HG03039 (cell line): ENCODE measurements at regions not wholly inside any gene's neighbourhood (a gene's known extent, or its start where the extent isn't known, plus 50 kb on each side); places are given as distances from the start of the nearest gene placed in this dataset.

Experiments used
- ATAC-seq: cut with Tn5 transposase; IDR thresholded peaks from one replicate; pipeline ENCODE4 v1.9.1; 2021; ENCODE audit warnings: mild to moderate bottlenecking, moderate library complexity; ENCODE audit not compliant: unreplicated experiment

DNA sequence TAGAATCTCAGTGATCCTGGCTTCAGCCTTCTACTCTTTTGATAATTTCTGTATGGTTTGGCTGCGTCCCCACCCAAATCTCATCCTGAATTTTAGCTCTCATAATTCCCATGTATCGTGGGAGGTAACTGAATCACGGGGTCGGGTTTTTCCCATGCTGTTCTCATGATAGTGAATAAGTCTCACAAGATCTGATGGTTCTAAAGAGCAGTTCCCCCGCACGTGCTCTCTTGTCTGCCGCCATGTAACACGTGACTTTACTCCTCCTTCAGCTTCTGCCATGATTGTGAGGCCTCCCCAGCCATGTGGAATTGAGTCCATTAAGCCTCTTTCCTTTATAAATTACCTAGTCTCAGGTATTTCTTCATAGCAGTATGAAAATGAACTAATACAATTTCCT is 507.2 kb downstream of the CDH26 start:
- ATAC-seq, result no peak

DNA sequence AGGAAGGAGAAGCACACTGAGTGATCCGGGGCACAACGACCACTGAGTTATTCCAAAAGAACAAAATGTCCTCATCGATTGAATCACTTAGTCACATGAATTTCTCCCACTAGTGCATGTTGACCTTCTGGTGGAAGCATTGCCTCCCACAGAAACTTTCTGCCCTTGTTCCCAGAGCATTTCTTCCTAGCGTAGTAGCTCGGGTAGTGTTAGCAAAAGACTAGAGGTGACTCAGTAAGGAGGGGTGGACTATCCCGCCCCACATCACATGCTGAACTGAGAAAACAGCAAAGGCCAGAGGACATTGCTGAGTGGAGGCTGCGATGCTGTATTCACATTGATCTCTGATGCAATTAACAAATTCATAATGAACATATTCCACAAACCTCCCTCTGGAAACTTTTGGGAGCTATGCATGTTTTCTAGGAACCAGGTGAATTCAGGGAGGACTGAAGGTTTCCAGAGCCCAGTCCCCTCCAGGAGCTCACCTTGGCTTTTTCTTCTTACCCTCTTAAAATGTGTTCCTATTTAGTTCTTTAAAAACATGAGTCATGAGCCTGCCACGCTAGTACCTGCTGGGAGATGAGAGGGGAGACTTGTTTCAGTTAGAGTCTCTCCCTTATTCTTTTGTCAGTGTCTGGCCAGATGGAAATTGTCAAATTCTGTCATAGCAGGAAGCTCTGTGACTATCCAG is 507.9 kb downstream of the CDH26 start:
- no peak for ATAC-seq

DNA sequence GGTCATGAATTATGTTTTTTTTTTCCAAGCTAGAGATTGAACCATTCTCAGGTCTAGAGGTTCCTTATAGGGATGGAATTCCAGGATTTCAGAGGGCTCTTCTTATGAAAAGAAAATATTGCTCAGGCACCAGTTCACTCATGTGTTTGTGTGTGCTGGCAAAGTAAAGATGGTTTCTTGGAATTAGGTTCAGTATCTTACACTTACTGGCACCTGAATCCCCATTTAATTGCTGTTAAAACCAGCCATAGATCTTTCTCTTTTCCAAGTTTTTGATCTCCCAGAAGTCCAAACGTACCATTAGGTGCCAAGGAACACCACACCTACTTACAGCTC is 508.4 kb downstream of the CDH26 start:
- ATAC-seq, result no peak

DNA sequence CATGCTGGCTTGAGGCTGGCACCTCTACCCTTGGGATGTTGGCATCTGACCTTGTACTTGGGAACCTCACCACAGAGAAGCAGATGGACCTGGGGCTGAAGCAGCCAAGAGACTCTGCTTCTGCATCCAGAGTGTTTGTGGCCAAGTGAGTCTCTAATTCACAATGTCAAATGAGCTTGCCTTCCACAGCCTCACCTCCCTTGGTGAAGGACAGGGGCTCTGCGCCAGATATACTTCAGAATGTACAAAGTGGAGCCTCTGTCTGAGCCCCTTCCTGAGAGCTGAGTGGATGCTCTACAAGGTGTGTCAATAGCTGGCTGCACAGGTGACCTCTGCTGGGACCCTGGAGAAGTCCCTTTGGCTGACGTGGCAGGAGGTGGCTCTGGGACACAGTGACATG is 508.9 kb downstream of the CDH26 start:
- no peak for ATAC-seq

DNA sequence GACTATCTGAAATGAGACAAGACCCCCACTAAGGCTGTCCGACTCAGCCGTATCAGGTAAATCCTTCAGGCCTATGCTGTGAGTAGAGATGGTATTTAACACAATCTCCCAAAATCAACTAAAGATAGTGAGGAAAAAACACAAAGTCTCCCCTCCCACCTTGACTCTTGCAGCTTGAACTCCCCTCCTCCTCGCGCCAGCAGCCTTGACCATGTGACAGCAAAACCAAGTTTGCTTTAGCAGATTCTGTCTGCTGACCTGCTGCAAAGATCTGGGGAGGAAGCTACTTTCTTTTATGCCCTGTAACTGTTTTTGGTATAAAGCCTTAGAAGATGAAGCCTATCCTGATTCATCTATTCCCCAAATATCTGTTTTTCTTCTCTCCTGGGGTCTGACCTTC is 509.5 kb downstream of the CDH26 start:
- no peak for ATAC-seq

DNA sequence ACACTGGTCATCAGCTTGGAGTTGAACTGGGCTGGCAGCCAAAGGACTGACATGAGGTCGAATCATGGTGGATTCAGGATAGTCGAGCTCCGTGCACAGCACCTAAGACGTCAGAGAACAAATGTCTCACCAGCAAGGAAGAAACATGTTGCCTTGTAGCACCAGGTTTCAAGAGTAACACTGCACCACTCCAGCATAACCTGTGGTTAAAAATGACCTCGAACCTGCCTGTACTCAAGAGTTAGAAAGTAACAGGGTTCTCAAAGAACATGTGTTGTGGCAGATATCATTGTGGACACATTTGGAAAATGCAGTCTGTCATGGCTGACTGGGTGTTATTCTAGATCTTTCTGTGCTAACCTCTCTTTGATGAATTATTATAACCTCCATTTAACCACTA is 511.6 kb downstream of the CDH26 start:
- ATAC-seq, result no peak

DNA sequence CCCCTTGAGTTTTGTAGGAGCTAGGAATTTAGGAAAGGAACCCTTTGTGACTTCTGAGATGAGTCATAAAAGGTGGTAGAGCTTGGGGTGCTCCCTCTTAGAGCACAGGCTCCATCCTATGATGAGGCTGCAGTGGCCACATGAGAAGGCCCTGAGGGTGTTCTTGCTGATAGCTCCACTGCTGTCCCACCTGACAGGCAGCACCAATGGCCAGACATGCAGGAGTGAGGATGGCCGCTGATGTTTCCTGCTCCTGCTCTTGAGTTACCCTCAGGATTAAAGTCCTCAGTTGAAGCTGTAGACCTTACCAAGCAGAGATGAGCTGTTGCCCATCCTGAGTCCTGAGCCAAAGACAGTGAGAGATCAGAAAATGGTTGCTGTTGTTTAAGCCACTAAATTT is 512.1 kb downstream of the CDH26 start:
- no peak for ATAC-seq

DNA sequence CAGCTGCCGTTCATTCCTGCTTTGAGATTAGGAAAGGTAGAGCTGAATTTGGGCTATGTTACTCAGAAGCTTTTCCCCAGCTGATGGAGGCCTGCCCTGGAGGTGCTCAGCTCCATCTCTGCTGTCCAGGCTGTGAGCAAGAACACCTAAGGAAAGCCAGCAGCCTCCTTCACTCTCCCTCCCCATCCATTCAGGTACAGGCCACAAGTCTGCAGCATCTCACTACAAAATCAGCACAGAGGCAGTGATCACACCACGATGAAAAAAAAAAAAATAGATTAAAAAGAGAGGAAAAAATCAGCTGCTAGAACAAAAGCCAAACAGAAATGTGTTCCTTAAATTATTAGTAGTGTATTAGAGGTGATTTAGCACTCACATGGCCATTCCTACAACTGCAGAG is 515.0 kb downstream of the CDH26 start:
- no peak for ATAC-seq

DNA sequence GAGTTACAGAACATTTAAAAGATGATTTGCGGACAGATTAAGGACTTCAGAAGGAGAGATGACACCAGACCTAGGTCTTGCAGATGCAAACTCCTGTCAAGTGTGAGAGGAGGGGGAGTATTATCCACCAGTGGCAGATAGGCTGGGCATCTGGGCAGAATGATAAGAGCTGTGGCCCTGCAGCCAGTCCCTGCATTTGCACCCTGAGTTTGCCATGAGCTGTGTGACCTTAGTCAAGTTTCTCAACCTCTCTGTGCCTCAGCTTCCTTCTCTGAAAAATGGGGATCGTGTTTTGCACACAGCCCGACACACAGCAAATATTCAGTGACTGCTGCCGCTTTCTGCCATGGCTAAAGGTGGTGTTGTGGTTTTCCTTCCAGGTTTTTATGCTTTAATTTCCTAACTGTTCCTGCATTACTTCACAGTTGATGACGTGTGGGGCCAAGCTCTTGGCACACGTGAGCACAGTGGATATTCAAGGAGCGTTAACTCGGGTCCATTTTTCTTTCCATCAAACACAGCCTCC is 516.2 kb downstream of the CDH26 start:
- no peak for ATAC-seq

DNA sequence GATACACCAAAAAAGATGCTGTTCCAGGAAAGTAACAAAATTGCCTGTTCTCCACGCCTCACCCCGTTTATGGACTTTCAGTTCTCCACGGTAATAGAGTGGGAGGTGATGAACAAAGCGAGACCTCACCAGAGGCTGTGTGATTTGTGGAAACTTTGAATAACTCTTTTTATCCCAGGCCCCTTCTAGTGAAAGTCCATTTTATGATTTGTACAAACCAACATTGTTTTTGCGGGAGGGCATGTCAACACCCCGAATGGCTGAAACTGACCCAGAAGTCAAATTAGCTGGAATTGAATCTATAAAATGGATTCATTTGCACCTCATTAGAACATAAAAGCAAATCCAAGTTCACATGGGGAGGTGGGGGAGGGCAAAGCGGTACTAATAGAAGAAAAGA is 517.8 kb downstream of the CDH26 start:
- ATAC-seq, result no peak

DNA sequence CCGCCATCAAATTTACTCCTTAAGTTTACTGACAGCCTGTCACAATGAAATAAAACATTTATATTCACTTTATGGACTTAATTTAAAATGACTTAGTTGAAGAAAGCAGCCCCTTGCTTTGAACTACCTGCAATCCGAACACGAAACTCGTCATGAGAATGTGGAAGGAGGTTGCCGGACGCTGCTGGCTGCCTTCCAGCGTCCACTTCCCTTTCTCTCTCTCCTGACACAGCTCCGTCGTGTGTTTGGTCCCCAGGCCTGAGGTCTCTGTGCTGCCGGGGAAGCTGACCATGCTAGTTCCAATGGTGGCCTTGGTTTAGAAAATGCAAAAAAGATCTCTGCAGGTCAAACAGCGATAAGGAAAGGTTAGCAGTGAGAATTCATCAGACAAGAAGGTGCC is 519.7 kb downstream of the CDH26 start:
- no peak for ATAC-seq

DNA sequence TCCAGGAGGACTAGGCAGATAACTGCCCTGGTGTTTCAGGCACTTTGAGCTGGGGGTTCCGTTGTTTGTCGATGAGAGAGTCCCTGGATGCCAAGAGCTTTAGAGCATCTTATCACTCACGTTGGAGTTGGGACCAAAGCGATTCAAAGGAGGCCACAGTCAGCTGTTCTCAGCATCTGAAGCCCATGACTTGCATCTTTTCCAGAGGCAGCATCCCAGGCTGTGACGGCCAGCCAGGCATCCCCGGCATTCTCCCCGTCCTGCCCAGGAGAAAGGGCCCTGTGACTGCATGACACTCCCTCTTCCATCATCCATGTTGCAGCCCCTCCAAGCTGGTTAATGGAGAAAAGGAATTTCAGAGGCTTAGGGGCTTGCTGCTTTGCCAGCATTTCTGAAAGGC is 520.3 kb downstream of the CDH26 start:
- ATAC-seq, result no peak

DNA sequence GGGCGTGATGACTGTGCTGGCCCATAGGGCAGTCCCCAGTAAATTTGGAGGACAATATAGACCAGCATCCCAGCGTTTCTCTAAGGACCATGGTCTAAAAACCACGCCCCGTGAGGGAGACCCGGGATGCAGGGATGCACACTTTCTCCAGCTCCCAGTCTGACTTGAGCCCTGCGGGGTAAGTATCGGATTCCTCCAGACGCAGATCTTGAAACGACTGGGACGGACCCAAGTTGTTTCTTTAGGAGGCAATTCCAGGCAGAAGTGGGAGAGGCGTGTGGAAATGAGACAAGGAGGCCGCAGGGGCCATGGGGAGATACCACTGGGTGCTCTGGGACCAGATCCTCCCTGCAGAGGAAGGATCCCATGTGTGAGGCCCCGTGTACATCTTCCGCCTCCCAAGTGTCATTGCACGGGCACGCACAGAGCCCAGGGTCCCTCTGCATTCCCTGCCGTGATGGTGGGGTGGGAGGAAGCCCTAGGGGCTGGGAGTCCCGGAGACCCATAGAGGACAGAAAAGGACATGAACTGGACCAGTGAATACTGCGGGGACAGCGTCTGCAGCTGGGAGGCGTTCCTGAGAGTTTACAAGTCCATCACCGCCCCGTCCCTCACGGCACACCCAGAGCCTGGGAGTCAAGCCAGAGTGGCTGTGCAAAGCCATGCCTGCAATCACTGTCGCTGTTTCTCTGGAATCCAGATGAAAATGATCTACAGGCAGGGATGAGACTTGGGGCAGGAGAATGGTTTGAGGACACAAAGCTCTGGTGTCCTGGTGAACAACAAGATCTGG is 522.9 kb downstream of the CDH26 start:
- no peak for ATAC-seq

DNA sequence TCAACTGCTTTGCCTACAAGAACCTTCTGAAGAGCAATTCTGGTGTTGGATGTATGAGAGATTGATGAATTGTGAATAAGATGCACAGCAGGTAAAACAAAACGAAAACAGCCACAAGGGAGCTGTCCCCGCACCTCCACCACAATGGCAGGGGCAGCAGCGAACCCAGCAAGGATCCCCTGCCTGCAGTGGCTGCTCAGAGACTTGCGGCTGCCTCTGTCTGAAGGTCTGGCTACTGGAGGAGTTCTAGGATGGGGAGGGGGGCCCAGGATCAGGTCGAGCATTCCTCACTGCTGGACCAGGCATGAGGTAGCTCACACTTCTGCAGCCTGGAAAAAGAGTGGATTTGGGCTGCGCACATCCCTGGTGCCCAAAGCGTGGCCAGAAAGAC is 523.5 kb downstream of the CDH26 start:
- ATAC-seq, result no peak

DNA sequence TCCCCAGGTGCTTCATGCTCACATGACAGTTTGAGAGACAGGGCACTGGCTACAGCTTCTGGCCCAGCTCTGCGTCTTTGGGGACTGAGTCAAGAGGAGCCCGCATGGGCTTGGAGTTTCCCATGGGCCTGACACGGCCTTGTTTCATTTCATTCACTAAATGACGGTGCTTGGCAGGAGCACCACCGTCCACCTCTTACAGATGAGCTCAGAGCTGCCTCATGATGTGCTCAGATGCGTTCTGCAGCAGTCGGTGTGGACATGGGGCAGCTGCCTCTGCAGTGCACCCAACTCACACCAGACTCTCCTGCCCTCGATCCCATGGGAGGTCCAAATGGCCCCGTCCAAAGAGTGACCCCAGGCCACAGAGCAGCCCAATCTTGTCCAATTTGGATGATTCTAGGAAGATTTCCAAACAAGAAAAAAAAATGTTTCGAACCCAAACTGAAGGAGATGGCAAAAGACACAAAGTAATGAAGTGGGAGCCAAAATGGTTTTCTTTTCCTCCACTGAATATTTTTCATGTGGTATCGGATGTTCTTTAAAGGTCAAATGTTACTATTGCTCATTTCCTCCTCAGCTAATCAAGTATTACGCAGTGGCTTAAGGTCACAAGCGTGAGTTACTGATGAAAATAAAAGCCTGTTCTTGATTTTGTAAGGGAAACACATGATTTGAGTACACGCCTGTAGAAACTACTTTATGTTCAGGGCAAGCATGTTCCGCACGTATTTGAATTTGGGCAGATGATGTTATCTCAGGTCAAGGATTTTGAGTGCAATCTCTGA is 524.2 kb downstream of the CDH26 start:
- ATAC-seq, result no peak

DNA sequence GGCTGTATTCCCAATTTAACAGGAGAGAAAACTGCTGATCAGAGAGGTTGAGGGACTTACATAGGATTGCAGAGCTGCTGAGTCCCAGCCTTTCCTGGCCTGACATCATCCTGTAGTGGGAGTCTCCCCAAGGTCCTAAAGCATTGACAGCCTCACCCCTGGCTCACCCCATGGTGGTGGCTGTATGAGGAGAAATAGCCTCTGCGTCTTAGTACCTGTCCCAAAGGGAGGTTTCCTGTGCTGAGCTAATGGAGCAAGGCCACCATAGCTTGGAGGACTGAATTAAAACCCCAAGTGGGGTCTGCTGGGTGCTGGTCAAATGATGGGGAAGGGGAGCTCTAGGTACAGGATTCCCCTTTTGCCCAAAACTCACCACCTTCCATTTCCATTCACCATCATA is 525.1 kb downstream of the CDH26 start:
- no peak for ATAC-seq

DNA sequence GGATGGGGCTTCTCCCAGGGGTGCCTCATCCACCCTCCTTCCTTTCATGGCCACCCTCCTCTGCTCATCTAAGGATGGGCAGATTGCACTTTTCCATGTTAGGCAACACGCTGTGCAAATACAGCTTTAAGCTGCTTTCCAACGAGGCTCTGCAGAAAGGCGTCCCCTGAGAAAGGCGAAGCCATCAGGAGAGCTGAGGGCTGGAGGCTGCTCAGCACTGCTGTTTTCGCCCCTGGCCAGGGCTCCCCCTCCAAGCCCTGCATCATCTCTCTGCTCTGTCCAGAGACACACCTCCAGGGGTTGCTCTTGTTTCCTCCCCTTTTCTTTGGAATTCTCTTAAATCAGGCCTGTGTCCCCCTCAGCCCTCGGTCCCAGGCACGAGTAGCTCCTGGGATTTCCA is 526.1 kb downstream of the CDH26 start:
- ATAC-seq, result no peak

DNA sequence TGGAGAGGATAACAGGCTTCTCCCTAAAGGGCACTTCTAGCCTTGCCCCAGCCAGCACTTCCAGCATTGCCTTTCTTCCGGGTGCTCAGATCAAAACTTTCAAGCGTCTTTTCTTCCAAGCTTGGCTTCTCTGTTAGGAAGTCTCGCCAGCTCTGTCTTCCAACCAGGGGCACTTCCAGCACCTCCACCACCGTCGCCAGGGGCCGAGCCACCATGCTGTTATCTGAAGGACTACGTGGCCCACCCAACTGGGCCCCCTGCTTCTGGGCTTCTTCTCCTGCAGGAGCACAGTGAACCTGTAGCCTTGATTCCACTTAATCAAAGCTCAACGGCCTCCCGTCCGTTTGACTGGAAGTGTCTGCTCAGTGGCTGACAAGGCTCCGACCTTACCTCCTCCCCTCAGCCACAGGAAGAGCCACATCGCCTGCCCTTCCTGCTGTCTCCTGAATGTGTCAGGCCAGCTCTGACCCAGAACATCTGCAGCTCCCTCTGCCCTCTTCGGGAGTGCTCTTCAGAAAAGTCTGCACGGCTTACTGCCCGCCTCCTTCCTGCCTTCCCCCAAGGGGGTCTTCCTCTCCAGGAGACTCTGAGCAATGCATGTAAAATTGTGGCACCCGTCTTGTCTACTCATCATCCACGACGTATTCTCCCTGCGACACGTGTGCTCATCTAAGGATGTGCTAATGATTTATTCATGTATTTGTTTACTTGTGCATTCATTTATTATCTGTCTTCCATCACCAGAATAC is 527.0 kb downstream of the CDH26 start:
- no peak for ATAC-seq

DNA sequence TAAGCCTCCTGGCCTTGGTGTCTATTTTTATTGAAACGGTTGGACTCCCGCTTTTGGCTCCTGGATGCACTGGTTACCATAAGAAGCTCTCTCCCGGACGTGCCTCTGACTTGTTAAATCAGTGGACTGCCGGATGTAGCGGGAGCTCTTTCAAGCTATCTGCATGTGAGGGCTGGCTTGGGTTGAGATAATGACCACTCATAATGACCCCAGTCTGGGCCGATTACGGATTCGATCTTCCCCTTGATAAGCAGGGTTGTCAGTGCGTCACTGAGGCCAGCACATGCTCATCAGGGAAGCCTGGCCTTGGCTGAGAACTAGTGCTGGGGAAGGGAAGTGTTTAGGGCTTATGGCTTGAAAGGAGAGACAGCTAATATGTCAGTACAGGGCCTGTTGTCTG is 528.1 kb downstream of the CDH26 start:
- ATAC-seq, result no peak

DNA sequence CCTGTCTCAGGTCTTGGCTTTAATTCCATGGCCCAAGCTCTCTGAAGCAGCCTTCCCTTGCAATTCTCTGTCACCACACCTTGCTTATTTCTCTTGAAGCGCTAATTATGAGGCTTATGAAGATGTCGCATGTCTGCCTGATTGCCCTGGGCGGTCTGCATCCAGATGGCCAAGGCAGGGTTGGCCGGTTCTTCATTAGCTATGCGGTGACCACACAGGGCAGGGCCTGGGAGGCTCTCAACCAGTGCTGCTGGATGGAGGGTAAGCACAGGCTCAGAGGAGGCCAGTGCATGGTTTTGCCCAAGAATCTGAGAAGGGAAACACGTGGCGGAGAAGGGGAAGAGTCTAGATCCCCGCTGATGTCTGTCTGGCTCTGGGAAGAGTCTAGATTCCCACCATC is 528.7 kb downstream of the CDH26 start:
- no peak for ATAC-seq
